Activated T-cell treated with anti-CD3 and anti-CD28 coated beads, Interleukin-2, amount 50 U/mL, for 4 hours (primary cell): ENCODE measurements at regions not wholly inside any gene's neighbourhood (a gene's known extent, or its start where the extent isn't known, plus 50 kb on each side); places are given as distances from the start of the nearest gene placed in this dataset.
A peak's percentile ranks its signal among the peaks of the same experiment; 100 is the strongest.
"Not testable (repeated sequence)": the region's sequence is repeated elsewhere in the genome, so short reads cannot be mapped to it uniquely, and the experiment has no call there.

ENCODE experiments used
- ATAC-seq, 2 donors: fragments of 200-7000 bp; cut with Tn5 transposase; one replicate each; pipeline ENCODE4 v1.10.0; 2021
- DNase-seq: peaks from one replicate; pipeline ENCODE4 v3.0.0-alpha.2; 2020
- H3K27me3 Mint-ChIP-seq: one replicate; pipeline ENCODE4 v1.8.0; 2021; ENCODE audit warnings: low read depth, mixed read lengths
- H3K36me3 Mint-ChIP-seq: one replicate; pipeline ENCODE4 v1.8.0; 2022; ENCODE audit warnings: mixed read lengths; ENCODE audit not compliant: insufficient read depth
- H3K4me1 Mint-ChIP-seq: one replicate; pipeline ENCODE4 v1.8.0; 2021; ENCODE audit warnings: low read depth, mixed read lengths
- H3K4me3 Mint-ChIP-seq: one replicate; pipeline ENCODE4 v1.8.0; 2021; ENCODE audit warnings: mild to moderate bottlenecking, moderate library complexity, mixed read lengths
- H3K9me3 Mint-ChIP-seq: one replicate; pipeline ENCODE4 v1.8.0; 2021; ENCODE audit warnings: mixed read lengths

GRCh38 chr6:25122001-25122400 lies 157.2 kb upstream of the CARMIL1 start:
- no peak for ATAC-seq
- Mint-ChIP-seq H3K4me1 (peaks cover 34% of the 10 kb centered on the region), H3K36me3 (peaks cover 50% of the 10 kb centered on the region), H3K4me3 (no peak overlapping the region), H3K27me3 (no peaks in the 10 kb centered on the region), H3K9me3 (no peaks in the 10 kb centered on the region)
- no peak for DNase-seq

- no peak overlapping the region for H3K4me3 Mint-ChIP-seq
- no peaks in the 10 kb centered on the region for H3K27me3 Mint-ChIP-seq
- DNase-seq (no peak), ATAC-seq (no peak)
- H3K36me3 Mint-ChIP-seq: peaks cover 53% of the 10 kb centered on the region
- peaks cover 33% of the 10 kb centered on the region for H3K4me1 Mint-ChIP-seq
- H3K9me3 Mint-ChIP-seq: no peaks in the 10 kb centered on the region
These were observed 156.4 kb upstream of the CARMIL1 start for GRCh38 chr6:25122622-25123237.

GRCh38 chr6:25124216-25124715 lies 154.9 kb upstream of the CARMIL1 start:
- ATAC-seq: no peak
- H3K36me3 Mint-ChIP-seq: peaks cover 51% of the 10 kb centered on the region
- H3K4me1 Mint-ChIP-seq: peaks cover 25% of the 10 kb centered on the region
- no peaks in the 10 kb centered on the region for H3K27me3 Mint-ChIP-seq
- H3K9me3 Mint-ChIP-seq: no peaks in the 10 kb centered on the region
- H3K4me3 Mint-ChIP-seq: no peak overlapping the region
- DNase-seq: no peak

GRCh38 chr6:25125736-25126135 lies 153.4 kb upstream of the CARMIL1 start:
- ATAC-seq (no peak), DNase-seq (no peak)
- no peaks in the 10 kb centered on the region for H3K9me3 Mint-ChIP-seq
- H3K4me1 Mint-ChIP-seq: peaks cover 23% of the 10 kb centered on the region
- H3K36me3 Mint-ChIP-seq: peaks cover 48% of the 10 kb centered on the region
- H3K4me3 Mint-ChIP-seq: no peak overlapping the region
- no peaks in the 10 kb centered on the region for H3K27me3 Mint-ChIP-seq

- Mint-ChIP-seq H3K4me3 (no peak overlapping the region), H3K27me3 (no peaks in the 10 kb centered on the region), H3K36me3 (peaks cover 43% of the 10 kb centered on the region), H3K9me3 (no peaks in the 10 kb centered on the region), H3K4me1 (peaks cover 29% of the 10 kb centered on the region)
- DNase-seq (no peak), ATAC-seq (no peak)
These were observed 151.9 kb upstream of the CARMIL1 start for GRCh38 chr6:25127076-25127837.

GRCh38 chr6:25130518-25130917 lies 148.7 kb upstream of the CARMIL1 start:
- H3K4me3 Mint-ChIP-seq: no peak overlapping the region
- no peak for ATAC-seq
- peaks cover 40% of the 10 kb centered on the region for H3K4me1 Mint-ChIP-seq
- DNase-seq: no peak
- no peaks in the 10 kb centered on the region for H3K27me3 Mint-ChIP-seq
- peaks cover 44% of the 10 kb centered on the region for H3K36me3 Mint-ChIP-seq
- peaks cover 4% of the 10 kb centered on the region for H3K9me3 Mint-ChIP-seq

- ATAC-seq: no peak
- H3K4me1 Mint-ChIP-seq: peaks cover 51% of the 10 kb centered on the region
These were observed 146.2 kb upstream of the CARMIL1 start for GRCh38 chr6:25132934-25133333.

GRCh38 chr6:25133568-25133967 lies 145.6 kb upstream of the CARMIL1 start:
- Mint-ChIP-seq H3K4me3 (no peak overlapping the region), H3K36me3 (peaks cover 41% of the 10 kb centered on the region)

More at GRCh38 chr6:25132934-25133333, 146.2 kb upstream of the CARMIL1 start:
- Mint-ChIP-seq H3K27me3 (no peaks in the 10 kb centered on the region), H3K4me3 (peak overlapping the region; percentile 31), H3K36me3 (peaks cover 42% of the 10 kb centered on the region), H3K9me3 (peaks cover 4% of the 10 kb centered on the region)
- DNase-seq: no peak

GRCh38 chr6:25136854-25137253 lies 142.3 kb upstream of the CARMIL1 start:
- peaks cover 4% of the 10 kb centered on the region for H3K9me3 Mint-ChIP-seq
- H3K4me1 Mint-ChIP-seq: peaks cover 42% of the 10 kb centered on the region
- DNase-seq: no peak
- H3K4me3 Mint-ChIP-seq: peak overlapping the region; percentile 87
- ATAC-seq: no peak
- no peaks in the 10 kb centered on the region for H3K27me3 Mint-ChIP-seq
- peaks cover 32% of the 10 kb centered on the region for H3K36me3 Mint-ChIP-seq

More at GRCh38 chr6:25133568-25133967, 145.6 kb upstream of the CARMIL1 start:
- no peaks in the 10 kb centered on the region for H3K27me3 Mint-ChIP-seq
- DNase-seq (no peak), ATAC-seq (no peak)
- peaks cover 4% of the 10 kb centered on the region for H3K9me3 Mint-ChIP-seq
- peaks cover 54% of the 10 kb centered on the region for H3K4me1 Mint-ChIP-seq

- Mint-ChIP-seq H3K27me3 (no peaks in the 10 kb centered on the region), H3K9me3 (peaks cover 4% of the 10 kb centered on the region), H3K4me1 (peaks cover 40% of the 10 kb centered on the region), H3K4me3 (peak overlapping the region; percentile 87), H3K36me3 (peaks cover 30% of the 10 kb centered on the region)
- DNase-seq (no peak), ATAC-seq (no peak)
These were observed 141.7 kb upstream of the CARMIL1 start for GRCh38 chr6:25137480-25137879.

GRCh38 chr6:25137916-25138232 lies 141.3 kb upstream of the CARMIL1 start:
- peaks cover 41% of the 10 kb centered on the region for H3K4me1 Mint-ChIP-seq
- H3K4me3 Mint-ChIP-seq: peak overlapping the region; percentile 87
- ATAC-seq (no peak), DNase-seq (peak; percentile 38)
- peaks cover 26% of the 10 kb centered on the region for H3K36me3 Mint-ChIP-seq
- peaks cover 4% of the 10 kb centered on the region for H3K9me3 Mint-ChIP-seq
- H3K27me3 Mint-ChIP-seq: no peaks in the 10 kb centered on the region

GRCh38 chr6:25138233-25138933 lies 140.8 kb upstream of the CARMIL1 start:
- ATAC-seq: peak; percentile 86 to 88
- Mint-ChIP-seq H3K9me3 (no peaks in the 10 kb centered on the region), H3K36me3 (peaks cover 21% of the 10 kb centered on the region), H3K4me1 (peaks cover 37% of the 10 kb centered on the region), H3K4me3 (peak overlapping the region; percentile 87), H3K27me3 (no peaks in the 10 kb centered on the region)
- DNase-seq: peak; percentile 42

- peak overlapping the region; percentile 87 for H3K4me3 Mint-ChIP-seq
These were observed 140.2 kb upstream of the CARMIL1 start for GRCh38 chr6:25138934-25139415.

GRCh38 chr6:25139608-25140007 lies 139.6 kb upstream of the CARMIL1 start:
- not testable (repeated sequence) for H3K9me3 Mint-ChIP-seq, ATAC-seq, DNase-seq, H3K27me3 Mint-ChIP-seq
- Mint-ChIP-seq H3K36me3 (peaks cover 15% of the 10 kb centered on the region), H3K4me3 (peak overlapping the region; percentile 87), H3K4me1 (peaks cover 30% of the 10 kb centered on the region)

More at GRCh38 chr6:25138934-25139415, 140.2 kb upstream of the CARMIL1 start:
- H3K9me3 Mint-ChIP-seq: no peaks in the 10 kb centered on the region
- DNase-seq: no peak
- ATAC-seq: no peak
- H3K4me1 Mint-ChIP-seq: peaks cover 33% of the 10 kb centered on the region
- H3K27me3 Mint-ChIP-seq: no peaks in the 10 kb centered on the region
- peaks cover 17% of the 10 kb centered on the region for H3K36me3 Mint-ChIP-seq
